ELF-1 (cell line): ENCODE measurements at regions not wholly inside any gene's neighbourhood (a gene's known extent, or its start where the extent isn't known, plus 50 kb on each side); places are given as distances from the start of the nearest gene placed in this dataset.
A peak's percentile ranks its signal among the peaks of the same experiment; 100 is the strongest.
"Not testable (repeated sequence)": the region's sequence is repeated elsewhere in the genome, so short reads cannot be mapped to it uniquely, and the experiment has no call there.

ENCODE experiments used
- DNase-seq: peaks from one replicate; pipeline ENCODE4 v3.0.0-alpha.2; 2016; ENCODE audit warnings: low read depth, low spot score

DNA sequence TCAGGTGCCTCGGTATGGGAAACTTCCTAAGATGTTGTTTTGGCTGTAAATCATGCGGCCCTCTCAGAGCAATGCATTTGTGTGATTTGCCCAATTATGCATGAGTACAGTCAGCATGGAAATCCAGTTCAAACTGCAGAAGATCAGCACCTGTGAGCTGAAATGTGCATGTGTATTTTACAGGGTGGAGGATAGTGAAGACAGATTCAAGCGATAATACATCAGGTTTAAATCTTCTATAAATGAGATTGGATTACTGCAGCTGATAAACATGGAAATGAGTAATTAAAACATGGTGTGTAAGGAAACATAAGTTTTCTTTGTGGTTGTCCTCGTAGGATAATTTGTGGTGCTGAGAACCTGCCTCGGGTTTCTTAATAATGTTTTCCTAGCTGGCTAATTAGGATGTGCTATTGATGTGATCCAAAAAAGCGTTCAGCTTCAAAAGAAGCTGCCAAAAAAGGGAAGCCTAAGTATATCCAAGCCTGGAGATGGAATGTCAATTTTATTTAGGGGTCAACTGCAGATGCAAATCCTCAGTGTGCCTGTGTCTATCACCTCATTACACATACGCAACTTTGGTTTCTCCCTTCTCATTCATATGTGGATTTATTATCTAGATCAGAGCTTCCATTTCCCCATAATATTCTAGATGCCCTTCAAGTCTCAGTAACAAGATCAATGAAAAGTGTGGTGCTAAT, 117.1 kb upstream of the CCDC28A start:
- no peak for DNase-seq

DNA sequence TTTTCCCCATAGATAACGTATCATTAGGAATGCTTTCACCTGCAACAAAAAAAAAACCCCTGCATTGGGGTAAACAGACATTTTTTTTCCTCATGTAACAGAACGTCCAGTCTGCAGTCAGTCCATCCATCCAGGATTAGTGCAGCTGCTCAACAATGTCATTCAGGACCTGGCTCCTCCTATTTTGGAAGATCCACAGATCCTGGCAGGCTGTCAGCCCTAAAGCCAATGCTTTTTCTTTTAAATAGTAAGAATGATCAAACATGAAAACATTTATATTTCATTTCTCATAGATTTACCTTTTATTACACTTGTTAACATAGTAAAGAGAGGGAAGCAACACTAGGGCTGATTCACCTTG, 116.5 kb upstream of the CCDC28A start:
- no peak for DNase-seq

- DNase-seq, result no peak
Measured at GRCh38 chr6:138659998-138660397, 113.6 kb upstream of the CCDC28A start.

- no peak for DNase-seq
Measured at GRCh38 chr6:138662471-138662870, 111.1 kb upstream of the CCDC28A start.

GRCh38 chr6:138663892-138664291, 109.7 kb upstream of the CCDC28A start:
- no peak for DNase-seq

DNA sequence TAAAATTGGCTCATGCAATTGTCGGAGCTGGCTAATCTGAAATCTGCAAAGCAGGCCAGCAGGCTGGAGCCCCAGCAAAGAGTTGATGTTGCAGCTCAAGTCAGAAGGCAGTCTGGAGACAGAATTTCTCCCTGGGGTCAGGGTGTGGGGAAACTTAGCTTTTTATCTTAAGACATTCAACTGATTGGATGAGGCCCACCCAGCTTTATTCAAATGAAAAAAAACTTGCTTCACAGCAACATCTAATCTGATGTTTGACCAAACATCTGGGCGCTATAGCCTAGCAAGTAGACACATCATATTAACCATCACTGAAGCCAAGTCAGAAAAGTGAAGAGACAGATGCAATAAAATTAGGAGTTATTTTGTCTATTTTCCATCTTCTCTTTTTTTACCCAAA, 108.8 kb upstream of the CCDC28A start:
- DNase-seq, result no peak

DNA sequence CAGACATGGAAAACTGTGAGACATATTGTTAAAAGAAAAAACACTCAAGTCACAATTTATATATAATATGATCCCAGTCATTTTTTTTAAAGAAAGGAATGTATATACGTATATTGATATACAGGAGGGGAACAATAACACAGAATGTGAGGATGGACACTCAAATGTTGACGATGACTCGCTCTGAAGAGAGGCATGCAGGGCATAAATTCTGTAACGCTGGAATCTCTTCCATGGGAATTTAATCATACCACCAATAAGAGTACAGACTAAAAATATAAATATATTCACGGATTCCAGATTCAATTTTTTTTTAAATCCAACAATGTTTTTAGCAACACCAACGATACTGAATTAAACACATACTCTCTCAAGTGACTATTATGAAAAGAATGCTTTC, 106.9 kb upstream of the CCDC28A start:
- DNase-seq, result no peak

DNA sequence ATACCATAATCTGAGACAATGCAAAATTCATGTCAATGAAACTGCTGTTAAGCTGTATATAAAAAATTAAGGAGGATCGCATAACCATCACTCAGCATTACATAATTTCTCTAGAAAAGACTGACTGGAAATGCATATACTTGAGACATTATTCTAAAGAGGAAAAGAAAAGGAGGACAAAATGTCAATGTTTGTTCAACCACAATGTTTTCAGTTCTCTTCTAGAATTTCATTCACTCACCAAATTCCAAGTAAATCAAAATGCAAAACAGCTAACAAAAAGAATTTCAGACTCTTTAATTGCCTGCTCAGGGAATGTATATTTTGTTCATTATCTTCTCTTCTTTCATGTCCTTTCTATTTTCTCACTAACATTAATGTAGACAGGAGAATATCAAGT, 106.2 kb upstream of the CCDC28A start:
- no peak for DNase-seq

DNA sequence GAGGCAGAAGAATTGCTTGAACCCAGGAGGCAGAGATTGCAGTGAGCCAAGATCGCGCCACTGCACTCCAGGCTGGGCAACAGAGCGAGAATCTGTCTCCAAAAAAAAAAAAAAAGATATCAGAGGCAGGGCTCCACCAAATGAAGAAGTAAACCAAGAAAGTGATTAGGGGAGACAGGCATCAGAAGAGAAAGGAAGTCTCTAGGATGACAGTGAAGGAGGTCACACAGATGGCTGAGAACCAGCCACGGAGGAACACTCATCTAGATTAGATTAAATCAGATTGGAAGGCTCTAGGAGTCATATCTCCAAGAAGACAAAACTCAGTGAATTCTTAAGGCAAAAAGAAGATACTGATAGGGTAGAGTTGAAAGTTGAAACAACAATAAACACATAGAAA, 102.2 kb upstream of the CCDC28A start:
- no peak for DNase-seq

DNA sequence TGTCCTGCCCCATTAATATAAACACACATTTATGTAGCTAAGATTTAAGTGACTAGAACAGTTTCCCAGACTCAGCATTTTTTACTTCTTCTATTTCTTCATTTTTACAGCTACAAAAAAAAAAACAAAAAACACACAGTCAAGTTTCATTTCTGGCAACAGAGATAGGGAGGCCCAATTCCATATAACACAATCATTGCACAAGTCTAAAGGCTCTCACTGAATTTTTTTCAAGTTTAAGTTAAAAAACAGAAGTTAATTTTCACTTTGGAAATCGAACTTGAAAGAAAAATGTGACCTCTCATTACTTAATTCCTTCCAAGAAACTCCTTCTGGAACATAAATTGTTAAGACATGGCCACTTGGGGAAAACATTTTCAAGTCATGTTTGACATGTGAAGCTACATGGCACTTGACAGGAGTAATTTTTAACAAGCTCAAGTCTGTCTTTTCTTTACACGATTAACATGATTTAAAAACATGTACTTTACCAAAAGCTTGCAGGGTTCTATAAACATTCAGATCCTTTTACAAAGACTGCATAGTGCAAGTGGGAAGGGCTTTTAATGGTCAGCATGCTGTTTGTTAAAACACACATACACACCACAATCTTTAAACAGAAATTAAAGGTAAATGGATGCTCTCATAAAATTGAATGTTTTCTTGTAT, 100.1 kb upstream of the CCDC28A start:
- DNase-seq, result no peak

GRCh38 chr6:138674444-138674843, 99.1 kb upstream of the CCDC28A start:
- not testable (repeated sequence) for DNase-seq

DNA sequence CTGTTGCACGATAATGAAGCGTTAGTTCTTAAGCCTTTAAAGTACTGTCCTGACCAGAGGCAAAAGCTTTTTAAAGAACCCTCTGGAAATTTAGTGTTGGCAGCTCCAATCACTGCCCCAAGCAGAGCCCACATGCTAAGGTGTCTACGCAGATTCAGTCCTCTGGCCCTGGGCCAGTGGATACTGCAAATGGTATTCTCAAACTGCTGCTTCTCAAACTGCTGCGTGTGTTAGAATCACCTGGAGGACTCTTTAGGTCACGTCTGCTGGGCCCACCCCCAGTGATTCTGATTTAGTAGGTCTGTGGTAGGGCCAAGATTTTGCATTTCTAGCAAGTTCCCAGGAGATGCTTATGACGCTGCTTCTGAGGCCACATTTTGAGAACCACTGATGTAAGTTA, 96.0 kb upstream of the CCDC28A start:
- peak; percentile 9 for DNase-seq

GRCh38 chr6:138678168-138678567, 95.4 kb upstream of the CCDC28A start:
- no peak for DNase-seq

DNA sequence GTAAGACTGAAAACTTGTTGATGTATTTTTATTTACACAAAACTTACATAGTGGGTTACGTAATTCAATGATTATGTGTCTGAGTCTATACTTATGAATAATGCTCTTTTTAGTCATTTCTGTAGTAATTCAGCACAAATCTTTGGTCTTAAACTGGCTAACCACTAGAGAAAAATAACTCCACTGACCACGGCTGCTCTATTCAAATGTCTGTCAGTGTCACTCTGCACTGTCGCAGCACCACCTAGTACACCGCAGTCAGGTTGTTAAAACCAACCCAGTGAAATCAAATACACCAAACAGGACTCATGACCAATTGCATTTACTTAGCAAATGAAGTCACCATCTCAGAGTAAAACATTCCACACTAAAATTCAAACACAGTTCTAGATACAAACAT, 93.5 kb upstream of the CCDC28A start:
- no peak for DNase-seq

DNA sequence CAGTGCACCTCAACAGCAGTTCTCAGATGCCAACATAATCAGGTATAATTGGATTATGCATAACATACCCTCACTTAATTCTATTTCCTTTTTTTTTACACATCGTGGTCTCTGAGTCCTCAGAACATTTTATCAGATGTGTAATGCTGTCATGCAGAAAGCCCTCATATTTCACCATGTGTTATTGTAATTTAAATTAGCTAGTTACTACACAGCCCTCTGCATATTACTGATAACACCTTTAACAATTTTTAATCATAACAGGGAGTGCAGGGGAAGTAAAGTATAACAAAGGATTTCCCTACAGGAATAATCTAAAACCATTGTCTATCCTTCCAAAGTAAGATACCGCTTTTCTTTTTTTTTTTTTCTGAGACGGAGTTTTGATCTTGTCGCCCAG, 91.9 kb upstream of the CCDC28A start:
- DNase-seq, result no peak

DNA sequence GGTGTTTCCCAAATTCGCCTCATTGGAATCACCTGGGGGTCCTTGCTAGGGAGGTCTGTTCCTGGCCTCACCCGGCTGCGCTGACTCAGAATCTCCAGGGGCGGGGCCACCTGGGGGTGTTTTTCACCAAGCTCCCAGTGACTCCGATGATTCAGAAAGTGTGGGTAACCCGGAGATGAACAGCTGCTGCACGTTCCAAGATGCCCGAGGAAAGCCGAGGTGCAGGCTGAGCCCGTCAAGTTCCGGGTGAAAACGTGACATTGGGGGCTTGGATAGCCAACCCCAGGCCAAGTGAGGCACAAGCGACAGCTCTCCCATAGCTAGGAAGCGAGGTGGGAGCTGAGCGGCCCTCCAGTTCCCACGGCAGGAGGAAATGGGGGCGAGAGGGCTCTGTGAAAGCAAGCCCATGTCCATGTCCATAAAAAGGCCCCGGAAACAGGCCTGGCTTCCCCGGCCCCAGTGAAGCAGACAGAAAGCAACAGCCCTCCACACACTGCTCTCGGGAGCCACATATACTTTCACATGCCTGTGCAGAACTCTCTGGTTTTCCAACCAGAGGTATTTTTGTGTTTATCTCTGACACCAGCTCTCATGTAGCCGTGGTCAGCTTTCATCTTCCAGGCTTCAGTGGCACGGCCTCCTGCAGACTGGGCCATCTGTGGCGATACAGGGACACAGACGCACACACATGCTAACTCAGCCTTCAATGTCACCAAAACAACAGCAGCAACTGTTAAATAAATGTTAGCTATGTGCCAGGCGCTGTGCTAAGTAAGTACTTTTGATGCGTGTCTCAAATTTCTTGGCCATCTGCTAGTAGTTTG, 90.7 kb upstream of the CCDC28A start:
- DNase-seq, result peak; percentile 19

GRCh38 chr6:138685257-138685656, 88.3 kb upstream of the CCDC28A start:
- DNase-seq, result no peak

DNA sequence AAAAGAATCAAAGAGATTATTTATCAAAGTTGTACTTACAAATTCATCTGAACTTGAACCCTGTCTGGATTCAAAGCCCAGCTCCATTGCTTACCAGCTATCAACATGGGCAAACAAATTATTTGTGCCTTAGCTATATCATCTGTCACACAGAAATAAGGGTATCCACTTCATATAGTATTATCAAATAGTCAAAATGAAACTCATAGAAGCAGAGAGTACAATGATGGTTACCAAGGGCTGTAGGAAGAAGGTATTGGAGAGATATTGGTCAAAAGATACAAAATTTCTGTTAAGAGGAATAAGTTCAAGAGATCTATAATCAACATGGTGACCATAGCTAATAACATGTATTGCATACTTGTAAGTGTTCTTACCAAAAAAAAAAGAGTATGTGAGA, 87.8 kb upstream of the CCDC28A start:
- DNase-seq, result no peak

DNA sequence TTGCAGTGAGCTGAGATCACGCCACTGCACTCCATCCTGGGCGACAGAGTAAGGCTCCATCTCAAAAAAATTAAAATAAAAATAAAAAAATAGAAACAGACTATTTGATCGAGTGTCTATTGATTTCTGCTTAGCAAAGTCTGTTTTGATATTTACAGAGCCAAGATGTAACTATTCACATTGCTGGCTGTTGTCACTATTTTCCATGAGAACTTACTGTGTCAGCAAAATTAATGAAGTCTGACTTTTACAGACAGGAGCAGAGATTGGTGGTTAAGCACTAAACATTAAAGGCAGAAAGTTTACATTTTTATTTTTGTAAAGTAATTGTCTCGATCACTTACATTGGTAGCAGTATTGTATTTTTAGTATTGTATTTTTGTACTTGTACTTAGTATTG, 85.0 kb upstream of the CCDC28A start:
- no peak for DNase-seq

- peak; percentile 39 for DNase-seq
Measured at GRCh38 chr6:138689849-138690248, 83.7 kb upstream of the CCDC28A start.

DNA sequence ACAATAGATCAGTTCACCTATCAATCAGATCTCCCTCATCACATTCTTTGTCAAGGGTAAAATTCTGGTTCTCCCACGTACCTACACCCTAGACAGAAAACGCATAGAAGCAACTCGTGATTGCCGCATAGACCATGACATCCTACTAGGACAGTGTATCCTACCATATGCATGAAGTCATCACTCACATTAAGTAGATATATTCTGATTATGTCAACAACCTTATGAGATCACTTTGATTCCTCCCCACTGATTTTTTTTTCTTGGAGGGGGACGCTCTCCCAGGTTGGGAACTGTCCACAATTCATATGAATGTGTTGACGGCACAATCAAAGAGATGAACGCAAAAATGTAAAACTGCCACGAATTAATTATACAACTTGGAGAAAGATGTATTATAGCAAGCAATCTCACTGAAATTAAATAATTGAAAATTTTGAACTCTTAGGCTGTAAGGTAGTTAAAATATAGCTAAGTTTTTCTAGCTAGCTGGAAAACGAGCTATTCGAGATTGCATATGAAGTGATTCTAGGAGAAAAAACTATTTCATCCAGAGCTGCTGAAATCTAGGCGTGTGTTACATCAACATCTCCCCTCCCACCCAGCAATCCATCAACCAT, 82.5 kb upstream of the CCDC28A start:
- no peak for DNase-seq

DNA sequence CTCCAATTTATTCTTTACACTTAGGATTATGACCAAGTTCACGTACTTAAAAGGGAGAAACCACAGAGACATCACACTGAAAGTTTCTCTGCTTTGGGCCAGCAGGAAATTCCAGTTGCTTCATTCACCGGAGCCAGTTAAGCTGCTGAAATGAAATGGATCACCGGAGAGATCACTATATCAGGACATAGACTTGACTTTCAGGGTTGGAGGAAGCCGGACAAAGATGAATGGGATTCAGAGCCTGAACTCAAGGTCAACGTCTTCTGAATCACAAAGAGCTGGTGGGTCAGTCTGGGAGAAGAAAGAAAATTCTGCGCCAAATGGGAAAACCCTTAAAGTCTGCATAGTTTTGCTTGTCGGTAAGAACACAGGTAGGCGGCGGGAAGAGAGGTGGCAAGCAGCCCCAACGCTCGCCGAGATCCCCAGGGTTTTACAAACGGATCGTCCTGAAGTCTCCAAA, 81.9 kb upstream of the CCDC28A start:
- DNase-seq, result peak; percentile 66
